ENCODE measurements at regions not wholly inside any gene's neighbourhood (a gene's known extent, or its start where the extent isn't known, plus 50 kb on each side); places are given as distances from the start of the nearest gene placed in this dataset.

DNA sequence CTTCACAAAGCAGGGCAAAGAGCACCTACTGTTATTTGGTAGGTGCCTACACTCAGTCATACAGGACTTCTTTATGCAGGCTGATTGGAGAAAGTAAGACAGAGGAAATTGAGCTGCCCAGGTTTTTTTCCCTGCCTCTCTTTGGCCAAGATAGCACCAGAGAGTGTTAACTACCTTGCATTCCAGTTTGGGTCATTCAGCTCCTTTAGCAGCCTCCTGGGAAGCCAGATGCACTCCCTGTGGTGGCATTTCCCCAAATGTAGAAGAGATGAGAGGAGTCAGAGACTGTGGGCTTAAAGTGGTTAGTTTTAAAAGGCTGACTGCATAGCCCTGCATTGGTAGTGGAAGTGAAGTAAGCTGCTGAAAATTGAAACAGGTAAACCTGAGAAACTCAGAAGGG is 358.4 kb downstream of the BCKDHB start:
- Histone ChIP-seq H3K27ac (no peak overlapping the region), H3K4me1 (no peaks in the 10 kb centered on the region), H3K36me3 (no peaks in the 10 kb centered on the region), H3K4me3 (no peak overlapping the region), H3K9me3 (no peaks in the 10 kb centered on the region), H3K27me3 (no peaks in the 10 kb centered on the region)
- TF ChIP-seq, protein P1, sequence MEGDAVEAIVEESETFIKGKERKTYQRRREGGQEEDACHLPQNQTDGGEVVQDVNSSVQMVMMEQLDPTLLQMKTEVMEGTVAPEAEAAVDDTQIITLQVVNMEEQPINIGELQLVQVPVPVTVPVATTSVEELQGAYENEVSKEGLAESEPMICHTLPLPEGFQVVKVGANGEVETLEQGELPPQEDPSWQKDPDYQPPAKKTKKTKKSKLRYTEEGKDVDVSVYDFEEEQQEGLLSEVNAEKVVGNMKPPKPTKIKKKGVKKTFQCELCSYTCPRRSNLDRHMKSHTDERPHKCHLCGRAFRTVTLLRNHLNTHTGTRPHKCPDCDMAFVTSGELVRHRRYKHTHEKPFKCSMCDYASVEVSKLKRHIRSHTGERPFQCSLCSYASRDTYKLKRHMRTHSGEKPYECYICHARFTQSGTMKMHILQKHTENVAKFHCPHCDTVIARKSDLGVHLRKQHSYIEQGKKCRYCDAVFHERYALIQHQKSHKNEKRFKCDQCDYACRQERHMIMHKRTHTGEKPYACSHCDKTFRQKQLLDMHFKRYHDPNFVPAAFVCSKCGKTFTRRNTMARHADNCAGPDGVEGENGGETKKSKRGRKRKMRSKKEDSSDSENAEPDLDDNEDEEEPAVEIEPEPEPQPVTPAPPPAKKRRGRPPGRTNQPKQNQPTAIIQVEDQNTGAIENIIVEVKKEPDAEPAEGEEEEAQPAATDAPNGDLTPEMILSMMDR (IDR thresholded peaks at IDR 0.05) = no peak
- intact Hi-C loops (cut with DNase I) = no loop called here
- DNase-seq (no peak), ATAC-seq (no peak)

DNA sequence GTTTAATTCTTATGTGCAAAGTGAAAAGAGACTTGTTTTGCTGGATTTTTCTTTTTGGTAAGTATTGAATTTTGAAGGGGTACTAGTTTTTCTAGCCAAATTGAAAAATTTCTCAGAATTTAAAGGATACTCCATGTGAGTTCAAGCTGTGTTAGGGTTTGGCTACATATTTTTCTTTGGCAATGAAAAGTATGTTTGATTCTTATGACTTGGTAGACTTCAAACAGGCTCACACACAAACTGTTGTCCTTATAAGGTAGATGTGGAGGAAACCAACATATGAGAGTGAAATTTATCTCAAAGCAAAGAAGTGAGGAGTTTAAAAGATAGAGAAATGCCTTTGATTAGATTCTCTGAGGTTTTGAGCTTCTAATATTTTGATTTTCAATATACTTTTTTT is 356.7 kb downstream of the BCKDHB start:
- Histone ChIP-seq H3K9me3 (no peaks in the 10 kb centered on the region), H3K36me3 (no peaks in the 10 kb centered on the region), H3K27me3 (no peaks in the 10 kb centered on the region), H3K4me3 (no peak overlapping the region), H3K27ac (no peak overlapping the region), H3K4me1 (no peaks in the 10 kb centered on the region)
- ATAC-seq (no peak), DNase-seq (no peak)
- TF ChIP-seq, protein P1 (IDR thresholded peaks at IDR 0.05) = no peak
- intact Hi-C loops (cut with DNase I) = no loop called here

DNA sequence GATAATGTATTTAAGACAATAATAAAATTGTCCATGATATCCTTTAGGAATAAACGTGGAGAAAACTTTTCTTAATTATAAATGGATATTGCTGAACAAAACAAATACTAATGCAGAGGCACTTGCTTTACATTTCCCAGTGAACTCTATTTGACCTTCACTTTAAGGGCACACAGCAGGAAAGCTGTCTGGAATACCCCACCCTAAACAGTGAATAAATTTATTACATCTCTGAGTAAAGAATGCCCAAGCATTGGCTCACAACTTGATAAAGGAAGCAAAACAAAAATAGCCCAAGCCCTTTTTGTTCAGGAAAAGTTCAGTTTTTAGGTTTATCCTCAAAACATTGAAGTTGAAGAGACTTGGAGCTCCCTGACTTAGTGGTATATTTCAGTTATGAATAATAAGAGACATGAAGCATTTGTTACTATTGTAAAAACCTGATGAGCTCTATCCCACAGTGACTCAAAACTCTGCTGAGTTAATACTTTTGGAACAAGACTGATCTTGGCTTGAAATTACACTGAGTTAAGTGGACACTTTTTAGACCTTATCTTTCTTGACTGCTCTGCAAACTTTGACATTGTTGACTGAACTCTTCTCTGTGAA is 353.9 kb downstream of the BCKDHB start:
- H3K27me3 ChIP-seq = no peaks in the 10 kb centered on the region
- TF ChIP-seq, protein P1 (IDR thresholded peaks at IDR 0.05) = no peak
- DNase-seq = no peak
- H3K4me3 ChIP-seq = no peak overlapping the region
- H3K27ac ChIP-seq = no peak overlapping the region
- ATAC-seq = no peak
- intact Hi-C loops (cut with DNase I) = no loop called here
- H3K36me3 ChIP-seq = no peaks in the 10 kb centered on the region
- peaks cover 8% of the 10 kb centered on the region for H3K4me1 ChIP-seq
- no peaks in the 10 kb centered on the region for H3K9me3 ChIP-seq

GRCh38 chr6:80457439-80457933 is 351.0 kb downstream of the BCKDHB start:
- ATAC-seq (peak; percentile 93), DNase-seq (no peak)
- no peak overlapping the region for H3K27ac ChIP-seq
- no peak overlapping the region for H3K4me3 ChIP-seq
- peaks cover 8% of the 10 kb centered on the region for H3K4me1 ChIP-seq
- no peaks in the 10 kb centered on the region for H3K9me3 ChIP-seq
- no peaks in the 10 kb centered on the region for H3K27me3 ChIP-seq
- no peaks in the 10 kb centered on the region for H3K36me3 ChIP-seq
- TF ChIP-seq, protein P1 (IDR thresholded peaks at IDR 0.05) = no peak
- intact Hi-C loops (cut with DNase I) = no loop called here

- no peak for ATAC-seq
- DNase-seq = no peak
- Histone ChIP-seq H3K36me3 (no peaks in the 10 kb centered on the region), H3K4me1 (peaks cover 8% of the 10 kb centered on the region), H3K27ac (no peak overlapping the region), H3K27me3 (no peaks in the 10 kb centered on the region), H3K9me3 (no peaks in the 10 kb centered on the region), H3K4me3 (no peak overlapping the region)
- intact Hi-C loops (cut with DNase I) = no loop called here
- TF ChIP-seq, protein P1 (IDR thresholded peaks at IDR 0.05) = no peak
Measured at GRCh38 chr6:80456724-80457438, 350.4 kb downstream of the BCKDHB start.

All from upper lobe of right lung (tissue), 1 donor.